ENCODE measurements at regions not wholly inside any gene's neighbourhood (a gene's known extent, or its start where the extent isn't known, plus 50 kb on each side); places are given as distances from the start of the nearest gene placed in this dataset.

DNA sequence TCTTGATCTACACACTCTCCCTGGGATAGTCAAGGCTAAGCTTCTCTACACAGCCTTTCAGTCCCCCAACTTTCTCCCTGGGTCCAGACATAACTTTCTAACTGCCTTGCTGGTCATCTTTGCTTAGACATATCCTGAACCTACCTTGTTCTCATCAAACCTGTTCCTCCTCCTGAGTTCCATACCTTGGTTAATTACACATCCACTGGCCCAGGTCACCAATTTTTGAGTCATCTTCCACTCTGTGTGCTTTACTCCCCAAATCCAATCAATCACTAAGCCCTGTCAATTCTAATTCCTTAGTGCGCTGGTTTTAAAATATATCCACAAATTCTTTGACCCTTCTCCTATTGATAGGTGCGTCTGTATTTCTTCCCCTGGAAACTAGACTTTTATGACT lies 107.0 kb downstream of the EVX1 start:
- no peaks in the 10 kb centered on the region for H3K36me3 ChIP-seq (ENCODE audit: control insufficient read depth, insufficient read depth, low read length)
- H3K27me3 ChIP-seq (ENCODE audit: control insufficient read depth, insufficient read depth, low read length) = no peaks in the 10 kb centered on the region
- no peak overlapping the region for H3K4me3 ChIP-seq (ENCODE audit: low read depth, low read length)
- no peak for DNase-seq (ENCODE audit: low read depth)
- TF ChIP-seq, protein P1, sequence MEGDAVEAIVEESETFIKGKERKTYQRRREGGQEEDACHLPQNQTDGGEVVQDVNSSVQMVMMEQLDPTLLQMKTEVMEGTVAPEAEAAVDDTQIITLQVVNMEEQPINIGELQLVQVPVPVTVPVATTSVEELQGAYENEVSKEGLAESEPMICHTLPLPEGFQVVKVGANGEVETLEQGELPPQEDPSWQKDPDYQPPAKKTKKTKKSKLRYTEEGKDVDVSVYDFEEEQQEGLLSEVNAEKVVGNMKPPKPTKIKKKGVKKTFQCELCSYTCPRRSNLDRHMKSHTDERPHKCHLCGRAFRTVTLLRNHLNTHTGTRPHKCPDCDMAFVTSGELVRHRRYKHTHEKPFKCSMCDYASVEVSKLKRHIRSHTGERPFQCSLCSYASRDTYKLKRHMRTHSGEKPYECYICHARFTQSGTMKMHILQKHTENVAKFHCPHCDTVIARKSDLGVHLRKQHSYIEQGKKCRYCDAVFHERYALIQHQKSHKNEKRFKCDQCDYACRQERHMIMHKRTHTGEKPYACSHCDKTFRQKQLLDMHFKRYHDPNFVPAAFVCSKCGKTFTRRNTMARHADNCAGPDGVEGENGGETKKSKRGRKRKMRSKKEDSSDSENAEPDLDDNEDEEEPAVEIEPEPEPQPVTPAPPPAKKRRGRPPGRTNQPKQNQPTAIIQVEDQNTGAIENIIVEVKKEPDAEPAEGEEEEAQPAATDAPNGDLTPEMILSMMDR (IDR thresholded peaks at IDR 0.05; ENCODE audit: insufficient read depth, low read length, poor library complexity, severe bottlenecking) = no peak

GRCh38 chr7:27351137-27351536 lies 108.5 kb downstream of the EVX1 start:
- Histone ChIP-seq H3K4me3 (ENCODE audit: low read depth, low read length) (no peak overlapping the region), H3K36me3 (ENCODE audit: control insufficient read depth, insufficient read depth, low read length) (no peaks in the 10 kb centered on the region), H3K27me3 (ENCODE audit: control insufficient read depth, insufficient read depth, low read length) (no peaks in the 10 kb centered on the region)
- TF ChIP-seq, protein P1 (IDR thresholded peaks at IDR 0.05; ENCODE audit: insufficient read depth, low read length, poor library complexity, severe bottlenecking) = no peak
- no peak for DNase-seq (ENCODE audit: low read depth)

GRCh38 chr7:27351786-27352185 lies 109.2 kb downstream of the EVX1 start:
- no peak for DNase-seq (ENCODE audit: low read depth)
- TF ChIP-seq, protein P1 (IDR thresholded peaks at IDR 0.05; ENCODE audit: insufficient read depth, low read length, poor library complexity, severe bottlenecking) = no peak
- H3K4me3 ChIP-seq (ENCODE audit: low read depth, low read length) = no peak overlapping the region
- no peaks in the 10 kb centered on the region for H3K27me3 ChIP-seq (ENCODE audit: control insufficient read depth, insufficient read depth, low read length)
- no peaks in the 10 kb centered on the region for H3K36me3 ChIP-seq (ENCODE audit: control insufficient read depth, insufficient read depth, low read length)

- H3K4me3 ChIP-seq (ENCODE audit: low read depth, low read length) = no peak overlapping the region
- TF ChIP-seq, protein P1 (IDR thresholded peaks at IDR 0.05; ENCODE audit: insufficient read depth, low read length, poor library complexity, severe bottlenecking) = no peak
- no peaks in the 10 kb centered on the region for H3K36me3 ChIP-seq (ENCODE audit: control insufficient read depth, insufficient read depth, low read length)
- H3K27me3 ChIP-seq (ENCODE audit: control insufficient read depth, insufficient read depth, low read length) = peaks cover 2% of the 10 kb centered on the region
- no peak for DNase-seq (ENCODE audit: low read depth)
Measured at GRCh38 chr7:27359181-27360125, 116.9 kb downstream of the EVX1 start.

- TF ChIP-seq, protein P1 (IDR thresholded peaks at IDR 0.05; ENCODE audit: insufficient read depth, low read length, poor library complexity, severe bottlenecking) = no peak
- no peak overlapping the region for H3K4me3 ChIP-seq (ENCODE audit: low read depth, low read length)
- peaks cover 2% of the 10 kb centered on the region for H3K27me3 ChIP-seq (ENCODE audit: control insufficient read depth, insufficient read depth, low read length)
- H3K36me3 ChIP-seq (ENCODE audit: control insufficient read depth, insufficient read depth, low read length) = no peaks in the 10 kb centered on the region
- no peak for DNase-seq (ENCODE audit: low read depth)
Measured at GRCh38 chr7:27361522-27361921, 118.9 kb downstream of the EVX1 start.
